ENCODE measurements at regions not wholly inside any gene's neighbourhood (a gene's known extent, or its start where the extent isn't known, plus 50 kb on each side); places are given as distances from the start of the nearest gene placed in this dataset.

DNA sequence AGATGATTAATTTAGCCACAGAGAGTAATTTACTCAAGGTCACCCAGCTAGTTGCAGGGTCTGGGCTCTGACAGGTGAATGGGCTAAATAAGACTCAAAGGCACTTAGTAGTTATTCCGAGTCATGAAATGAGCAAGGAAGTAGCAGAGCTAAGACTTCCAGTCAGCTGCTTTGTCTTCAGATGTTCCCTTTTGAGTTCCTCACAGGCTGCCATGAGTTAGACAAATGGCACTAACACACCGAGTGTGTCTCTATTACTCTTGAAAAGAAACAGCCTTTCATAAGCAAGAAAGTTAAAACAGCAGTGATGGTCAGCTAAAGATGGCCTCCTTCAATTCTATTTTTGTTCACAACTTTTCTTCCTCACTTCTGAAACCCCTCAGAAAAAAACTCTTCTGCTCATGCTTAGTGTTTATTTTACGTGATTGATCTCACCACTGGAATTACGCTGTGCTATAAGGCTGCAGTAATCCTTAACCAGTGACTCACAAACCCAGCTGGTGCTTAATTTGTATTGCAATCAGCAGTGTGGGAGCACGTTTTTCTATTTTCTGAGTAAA lies 389.1 kb downstream of the AASDHPPT start:
- H3K4me3 Mint-ChIP-seq (ENCODE audit: unreplicated experiment) = no peak overlapping the region
- no peak overlapping the region for H3K27ac Mint-ChIP-seq (ENCODE audit: unreplicated experiment)
- H3K4me1 Mint-ChIP-seq (ENCODE audit: unreplicated experiment) = peaks cover 19% of the 10 kb centered on the region
- no peaks in the 10 kb centered on the region for H3K36me3 Mint-ChIP-seq (ENCODE audit: low read depth, unreplicated experiment)
- TF ChIP-seq, protein P1, sequence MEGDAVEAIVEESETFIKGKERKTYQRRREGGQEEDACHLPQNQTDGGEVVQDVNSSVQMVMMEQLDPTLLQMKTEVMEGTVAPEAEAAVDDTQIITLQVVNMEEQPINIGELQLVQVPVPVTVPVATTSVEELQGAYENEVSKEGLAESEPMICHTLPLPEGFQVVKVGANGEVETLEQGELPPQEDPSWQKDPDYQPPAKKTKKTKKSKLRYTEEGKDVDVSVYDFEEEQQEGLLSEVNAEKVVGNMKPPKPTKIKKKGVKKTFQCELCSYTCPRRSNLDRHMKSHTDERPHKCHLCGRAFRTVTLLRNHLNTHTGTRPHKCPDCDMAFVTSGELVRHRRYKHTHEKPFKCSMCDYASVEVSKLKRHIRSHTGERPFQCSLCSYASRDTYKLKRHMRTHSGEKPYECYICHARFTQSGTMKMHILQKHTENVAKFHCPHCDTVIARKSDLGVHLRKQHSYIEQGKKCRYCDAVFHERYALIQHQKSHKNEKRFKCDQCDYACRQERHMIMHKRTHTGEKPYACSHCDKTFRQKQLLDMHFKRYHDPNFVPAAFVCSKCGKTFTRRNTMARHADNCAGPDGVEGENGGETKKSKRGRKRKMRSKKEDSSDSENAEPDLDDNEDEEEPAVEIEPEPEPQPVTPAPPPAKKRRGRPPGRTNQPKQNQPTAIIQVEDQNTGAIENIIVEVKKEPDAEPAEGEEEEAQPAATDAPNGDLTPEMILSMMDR (IDR thresholded peaks at IDR 0.05; ENCODE audit: unreplicated experiment) = no peak
- no peaks in the 10 kb centered on the region for H3K27me3 Mint-ChIP-seq (ENCODE audit: unreplicated experiment)
- no peak for DNase-seq (ENCODE audit: low spot score)
- no peaks in the 10 kb centered on the region for H3K9me3 Mint-ChIP-seq (ENCODE audit: unreplicated experiment)

DNA sequence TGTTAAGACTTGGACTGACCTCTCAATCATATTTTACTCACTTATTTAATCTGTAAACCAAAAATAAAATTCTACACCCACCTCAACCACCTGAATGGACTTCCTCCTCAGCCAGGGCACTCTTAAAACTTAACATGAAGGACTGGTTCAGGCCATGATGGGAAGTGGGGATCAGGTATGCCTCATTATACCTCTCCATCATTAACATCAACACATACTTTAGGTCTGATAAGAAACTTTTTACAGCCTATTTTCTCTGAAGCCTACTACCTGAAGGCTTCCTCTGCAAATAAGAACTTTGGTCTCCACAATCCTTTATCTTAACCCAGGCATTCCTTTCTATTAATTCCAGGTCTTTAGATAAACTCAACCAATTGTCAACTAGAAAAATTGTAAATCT lies 390.0 kb downstream of the AASDHPPT start:
- H3K9me3 Mint-ChIP-seq (ENCODE audit: unreplicated experiment) = no peaks in the 10 kb centered on the region
- no peak overlapping the region for H3K4me3 Mint-ChIP-seq (ENCODE audit: unreplicated experiment)
- TF ChIP-seq, protein P1 (IDR thresholded peaks at IDR 0.05; ENCODE audit: unreplicated experiment) = no peak
- no peak overlapping the region for H3K27ac Mint-ChIP-seq (ENCODE audit: unreplicated experiment)
- no peak for DNase-seq (ENCODE audit: low spot score)
- no peaks in the 10 kb centered on the region for H3K27me3 Mint-ChIP-seq (ENCODE audit: unreplicated experiment)
- H3K4me1 Mint-ChIP-seq (ENCODE audit: unreplicated experiment) = peaks cover 28% of the 10 kb centered on the region
- H3K36me3 Mint-ChIP-seq (ENCODE audit: low read depth, unreplicated experiment) = no peaks in the 10 kb centered on the region

DNA sequence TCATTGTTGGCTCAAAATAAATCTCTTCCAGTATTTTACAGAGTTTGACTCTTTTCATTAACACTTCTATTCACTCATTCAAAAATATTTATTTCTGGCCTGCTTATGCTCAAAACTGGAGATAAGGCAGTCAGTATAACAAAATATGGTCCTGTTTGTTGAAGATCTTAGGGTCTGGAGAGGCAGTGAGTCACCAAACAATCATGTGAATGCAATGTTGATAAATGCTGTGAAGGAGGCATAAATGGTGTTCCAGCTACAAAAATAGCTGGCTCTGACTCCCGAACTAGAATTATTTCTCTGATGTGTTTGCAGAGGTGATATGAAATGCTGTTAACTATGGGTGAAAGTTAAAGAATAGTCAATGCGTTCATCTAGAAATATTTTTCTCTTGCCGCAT lies 390.6 kb downstream of the AASDHPPT start:
- Mint-ChIP-seq H3K36me3 (ENCODE audit: low read depth, unreplicated experiment) (no peaks in the 10 kb centered on the region), H3K4me1 (ENCODE audit: unreplicated experiment) (peaks cover 31% of the 10 kb centered on the region), H3K27me3 (ENCODE audit: unreplicated experiment) (no peaks in the 10 kb centered on the region), H3K9me3 (ENCODE audit: unreplicated experiment) (no peaks in the 10 kb centered on the region), H3K4me3 (ENCODE audit: unreplicated experiment) (no peak overlapping the region), H3K27ac (ENCODE audit: unreplicated experiment) (no peak overlapping the region)
- TF ChIP-seq, protein P1 (IDR thresholded peaks at IDR 0.05; ENCODE audit: unreplicated experiment) = no peak
- DNase-seq (ENCODE audit: low spot score) = no peak

DNA sequence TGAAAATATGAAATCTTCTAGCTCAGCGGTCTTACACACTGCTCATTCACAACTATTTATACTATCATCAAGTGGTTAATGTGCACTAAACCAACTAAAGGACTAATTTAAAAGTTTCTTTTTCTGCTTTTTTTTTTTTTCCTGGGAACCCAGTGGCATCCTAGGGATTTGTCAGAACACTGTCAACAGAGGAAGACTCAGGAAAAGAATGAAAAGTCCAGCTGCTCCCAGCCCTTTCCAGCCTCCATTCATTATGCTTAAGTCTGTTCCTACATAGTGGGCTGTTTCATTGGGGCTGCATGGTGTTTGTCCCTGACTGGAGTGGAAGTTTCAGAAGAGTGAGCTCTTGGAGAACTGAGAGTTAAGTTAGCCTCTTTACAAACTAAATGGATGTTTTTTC lies 391.1 kb downstream of the AASDHPPT start:
- Mint-ChIP-seq H3K9me3 (ENCODE audit: unreplicated experiment) (no peaks in the 10 kb centered on the region), H3K4me1 (ENCODE audit: unreplicated experiment) (peaks cover 30% of the 10 kb centered on the region)

DNA sequence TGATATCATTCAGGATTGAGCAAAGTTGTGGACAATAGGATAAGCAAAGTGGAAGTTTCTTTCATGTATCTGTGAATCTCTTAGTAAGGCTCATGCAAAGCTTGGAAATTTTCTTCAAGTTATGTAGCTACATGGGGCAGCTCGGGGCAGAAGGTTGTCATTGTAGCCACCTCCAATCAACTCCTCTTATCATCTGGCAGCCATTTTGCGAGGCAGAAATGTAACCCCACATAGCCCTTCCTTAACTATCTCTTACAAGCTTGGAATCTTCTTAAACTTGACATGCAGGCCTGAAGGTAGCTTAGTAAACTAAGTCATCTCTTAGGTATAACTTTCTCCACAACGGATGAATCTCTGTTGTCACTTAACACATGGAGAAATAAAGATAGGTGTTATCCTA lies 392.8 kb downstream of the AASDHPPT start:
- H3K27ac Mint-ChIP-seq (ENCODE audit: unreplicated experiment) = no peak overlapping the region
- no peak overlapping the region for H3K4me3 Mint-ChIP-seq (ENCODE audit: unreplicated experiment)
- no peaks in the 10 kb centered on the region for H3K36me3 Mint-ChIP-seq (ENCODE audit: low read depth, unreplicated experiment)
- no peaks in the 10 kb centered on the region for H3K27me3 Mint-ChIP-seq (ENCODE audit: unreplicated experiment)
- peaks cover 25% of the 10 kb centered on the region for H3K4me1 Mint-ChIP-seq (ENCODE audit: unreplicated experiment)
- H3K9me3 Mint-ChIP-seq (ENCODE audit: unreplicated experiment) = no peaks in the 10 kb centered on the region
- TF ChIP-seq, protein P1 (IDR thresholded peaks at IDR 0.05; ENCODE audit: unreplicated experiment) = no peak
- DNase-seq (ENCODE audit: low spot score) = no peak

More for the DNA sequence above, 391.1 kb downstream of the AASDHPPT start:
- Mint-ChIP-seq H3K27ac (ENCODE audit: unreplicated experiment) (no peak overlapping the region), H3K36me3 (ENCODE audit: low read depth, unreplicated experiment) (no peaks in the 10 kb centered on the region), H3K4me3 (ENCODE audit: unreplicated experiment) (no peak overlapping the region), H3K27me3 (ENCODE audit: unreplicated experiment) (no peaks in the 10 kb centered on the region)
- DNase-seq (ENCODE audit: low spot score) = no peak
- TF ChIP-seq, protein P1 (IDR thresholded peaks at IDR 0.05; ENCODE audit: unreplicated experiment) = no peak

All from endothelial cell (in vitro differentiated cells).